Forelimb muscle (tissue), 1 donor: ENCODE measurements at regions not wholly inside any gene's neighbourhood (a gene's known extent, or its start where the extent isn't known, plus 50 kb on each side); places are given as distances from the start of the nearest gene placed in this dataset.
"Not testable (repeated sequence)": the region's sequence is repeated elsewhere in the genome, so short reads cannot be mapped to it uniquely, and the experiment has no call there.

Source experiments
- DNase-seq: peaks from one replicate; pipeline ENCODE4 v3.0.0-alpha.2; 2013; ENCODE audit warnings: low read depth

DNA sequence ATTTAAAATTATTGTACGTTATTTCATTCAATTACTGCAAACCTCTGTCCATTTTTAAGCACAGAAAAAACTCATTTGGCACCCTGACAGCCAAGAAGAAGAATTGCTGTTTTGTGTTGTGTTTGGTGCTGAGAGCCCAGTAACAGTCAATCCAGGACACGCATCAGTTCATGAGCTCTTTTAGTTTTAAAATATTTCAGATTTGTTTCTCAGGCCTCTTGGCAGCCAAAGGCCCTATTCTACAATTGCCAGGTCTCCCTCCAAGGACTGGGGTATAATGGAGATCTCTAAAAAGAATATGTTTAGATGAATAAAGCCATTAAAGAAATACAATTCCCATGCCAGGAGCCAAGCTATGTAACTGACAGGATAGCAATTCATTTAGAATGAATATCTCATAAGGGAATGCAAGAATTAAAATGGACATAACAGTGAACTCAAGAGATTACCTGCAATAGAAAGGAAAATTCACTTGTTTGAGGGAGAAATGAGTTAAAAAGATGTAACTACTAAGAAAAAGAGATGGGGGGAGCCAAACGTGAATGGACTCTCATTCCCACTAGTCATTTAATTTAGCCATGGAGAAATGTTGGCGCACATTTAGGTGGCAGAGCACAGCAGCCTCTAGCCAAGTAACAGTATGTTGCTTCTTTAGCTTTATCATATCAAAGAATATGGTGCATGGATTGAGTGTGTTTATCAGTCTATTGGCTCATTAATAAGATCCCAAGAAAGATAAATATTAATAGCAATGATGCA lies 140.6 kb upstream of the PELI2 start:
- DNase-seq, result peak; percentile 52

DNA sequence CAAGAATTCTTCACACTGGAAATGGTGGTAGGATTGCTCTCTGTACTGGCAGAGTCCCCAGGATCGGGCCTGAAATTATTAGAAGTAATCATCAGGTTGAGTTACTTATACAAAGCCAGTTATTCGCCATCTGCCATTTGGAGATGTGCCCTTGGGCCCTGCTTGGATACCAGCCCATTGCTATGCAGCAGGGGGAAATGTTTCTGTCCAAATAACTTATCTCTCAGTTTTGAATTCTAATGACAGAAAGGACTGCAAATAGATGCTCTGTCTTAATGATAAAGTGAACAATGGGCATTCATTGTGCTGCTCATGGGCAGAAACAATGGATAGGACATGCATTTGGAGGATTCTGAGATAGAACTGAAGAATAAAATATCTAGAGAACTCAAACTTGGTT lies 139.1 kb upstream of the PELI2 start:
- no peak for DNase-seq

DNA sequence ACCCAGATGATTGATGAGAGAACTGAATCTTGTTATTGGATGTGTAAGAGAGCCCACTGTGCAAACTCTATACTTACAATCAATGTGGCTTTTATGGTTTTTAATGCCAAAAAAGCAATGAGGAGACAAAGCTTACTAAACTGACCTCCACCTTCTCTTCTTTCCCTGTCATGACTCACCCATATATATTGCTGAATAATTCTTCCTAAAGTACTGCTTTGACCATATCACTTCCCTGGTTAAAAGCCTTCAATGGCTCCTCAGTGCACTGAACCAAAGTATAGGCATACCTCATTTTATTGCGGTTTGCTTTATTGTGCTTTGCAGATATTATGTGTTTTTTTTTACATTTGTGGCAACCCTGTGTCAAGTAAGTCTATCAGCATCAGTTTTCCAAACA lies 138.4 kb upstream of the PELI2 start:
- no peak for DNase-seq

DNA sequence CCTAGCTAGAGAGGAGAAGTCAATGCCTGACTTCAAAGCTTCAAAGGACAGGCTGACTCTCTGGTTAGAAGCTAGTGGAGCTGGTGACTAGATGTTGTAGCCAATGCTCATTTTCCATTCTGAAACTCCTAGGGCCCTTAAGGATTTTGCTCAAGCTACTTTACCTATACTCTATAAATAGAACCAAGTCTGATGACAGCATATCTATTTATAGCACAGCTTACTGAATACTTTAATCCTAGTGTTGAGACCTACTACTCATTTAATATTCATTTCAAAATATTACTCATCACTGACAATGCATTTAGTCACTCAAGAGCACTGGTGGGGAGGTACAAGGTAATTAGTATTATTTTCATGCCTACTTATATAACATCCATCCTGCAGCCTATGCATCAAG lies 137.2 kb upstream of the PELI2 start:
- DNase-seq, result no peak

DNA sequence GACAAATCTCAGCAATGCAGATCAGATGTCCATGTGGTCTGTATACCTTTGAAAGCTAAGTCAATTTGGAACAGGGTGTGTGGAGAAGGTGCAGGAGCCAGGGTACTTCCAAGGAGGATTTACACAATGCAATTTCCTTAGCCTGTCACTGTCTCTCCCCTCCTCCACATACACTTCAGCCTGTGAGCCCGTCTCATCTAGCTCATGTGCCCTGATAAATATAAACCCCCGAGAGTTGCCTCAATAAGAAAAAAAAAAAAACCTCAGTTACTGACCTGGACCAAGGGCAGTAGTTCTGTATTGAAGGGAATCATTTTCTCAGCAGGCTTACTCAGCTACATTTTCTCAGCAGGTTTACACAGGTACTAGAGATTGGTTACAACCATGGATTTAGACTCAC lies 132.1 kb upstream of the PELI2 start:
- no peak for DNase-seq

DNA sequence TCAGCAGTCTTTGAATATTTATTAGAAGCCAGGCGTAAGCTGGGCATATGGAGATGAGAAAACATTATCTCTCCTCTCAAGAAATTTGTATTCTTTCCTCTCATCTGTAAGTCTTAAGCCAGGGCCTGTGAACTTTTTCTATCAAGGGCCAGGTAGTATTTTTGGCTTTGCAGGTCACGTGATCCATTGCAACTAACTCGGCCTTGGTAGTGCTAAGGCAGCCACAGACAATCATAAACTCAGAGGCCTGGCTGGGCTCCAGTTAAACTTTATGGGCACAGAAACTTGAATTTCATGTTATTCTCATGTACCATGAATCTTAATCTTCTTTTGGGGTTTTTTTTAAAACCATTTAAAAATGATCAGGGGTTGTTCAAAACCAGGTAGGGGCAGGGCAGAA lies 117.4 kb upstream of the PELI2 start:
- no peak for DNase-seq

DNA sequence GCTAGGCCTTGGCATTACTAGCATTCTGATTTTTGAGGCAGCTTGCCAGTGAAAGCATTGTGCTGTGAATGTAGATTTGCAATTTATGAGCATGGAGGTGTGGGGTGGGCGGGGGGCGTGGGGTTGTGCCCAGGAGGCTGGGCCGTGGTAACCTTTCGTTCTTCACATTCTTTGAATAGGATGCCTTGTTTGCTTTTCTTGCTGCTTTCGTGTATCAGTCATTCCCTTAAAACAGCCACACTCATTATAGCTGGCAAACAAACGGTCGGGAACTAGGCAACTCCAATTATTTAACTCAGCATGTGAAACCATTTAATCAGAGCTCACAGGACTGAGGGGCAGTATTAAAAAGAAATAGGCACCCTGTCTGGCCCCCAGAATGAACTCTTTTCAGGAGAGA lies 115.9 kb upstream of the PELI2 start:
- DNase-seq, result no peak

DNA sequence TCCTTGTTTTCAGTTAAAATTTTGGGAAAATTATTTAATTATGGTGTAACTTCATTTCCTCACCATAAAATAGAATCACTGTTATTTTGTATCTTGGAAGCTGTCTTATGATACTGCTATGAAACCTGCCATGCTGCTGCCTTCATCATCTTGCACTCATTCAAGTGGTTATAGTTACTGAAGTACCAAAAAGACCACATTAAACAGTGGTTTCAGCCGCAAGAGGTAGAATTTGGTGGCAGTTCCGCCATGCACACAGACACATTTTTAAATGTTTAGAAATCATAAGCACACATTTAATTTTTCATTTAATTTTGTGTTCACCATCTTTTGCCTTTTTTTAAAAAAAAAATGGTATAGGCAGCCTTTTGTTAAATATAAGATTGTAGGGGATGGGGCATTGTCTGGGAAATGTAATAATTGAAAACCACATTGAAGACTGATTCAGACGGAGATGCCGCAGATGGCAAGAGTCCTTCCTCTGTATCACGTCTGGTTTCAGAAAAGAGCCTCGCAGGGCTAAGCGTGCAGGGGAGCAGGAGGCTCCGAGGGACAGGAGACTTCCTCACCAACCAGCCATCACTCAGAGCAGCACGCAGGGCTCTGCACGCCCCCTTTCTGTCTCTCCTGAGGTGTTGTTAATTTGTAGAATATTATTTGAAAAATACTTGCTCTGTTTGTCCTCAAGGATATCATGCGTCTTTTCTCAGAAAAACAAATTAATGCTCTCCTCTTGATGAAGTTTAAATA lies 115.2 kb upstream of the PELI2 start:
- no peak for DNase-seq

DNA sequence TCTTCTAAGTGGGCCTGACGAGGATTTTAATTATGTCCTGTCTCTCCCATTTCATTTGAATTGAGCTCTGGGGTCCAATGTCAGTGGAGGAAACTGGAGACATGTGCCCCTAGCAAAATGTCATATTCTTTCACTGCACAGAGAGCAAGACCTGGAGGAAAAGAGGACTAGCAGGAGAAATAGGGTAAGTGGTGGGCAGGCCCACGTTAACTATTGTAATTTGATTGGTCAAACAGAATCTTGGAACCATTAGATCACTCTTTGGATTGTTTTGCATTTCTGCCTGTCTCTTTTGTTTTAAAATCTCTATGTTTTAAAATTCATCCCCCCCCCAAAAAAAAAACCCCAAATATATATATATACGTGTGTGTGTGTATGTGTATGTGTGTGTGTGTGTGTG lies 113.9 kb upstream of the PELI2 start:
- DNase-seq, result no peak

DNA sequence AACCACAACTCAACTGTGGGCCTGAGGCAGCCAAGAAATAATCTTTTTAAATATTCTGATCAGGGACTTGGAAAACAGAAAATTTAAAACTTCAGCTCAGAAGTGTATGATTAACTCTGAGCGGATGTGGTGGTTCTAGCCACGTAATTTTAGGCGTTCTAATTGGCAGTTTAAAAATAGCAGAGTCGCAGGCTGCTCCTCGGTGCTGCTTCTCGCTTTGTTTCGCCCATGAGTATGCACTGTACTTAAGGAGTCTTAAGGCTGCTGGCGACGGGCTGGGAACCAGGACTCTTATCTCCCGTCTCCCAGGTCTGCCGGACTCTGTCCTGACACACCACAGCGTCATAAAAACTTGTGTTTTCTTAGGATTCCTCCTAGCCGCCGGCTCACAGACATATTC lies 113.4 kb upstream of the PELI2 start:
- peak; percentile 45 for DNase-seq

DNA sequence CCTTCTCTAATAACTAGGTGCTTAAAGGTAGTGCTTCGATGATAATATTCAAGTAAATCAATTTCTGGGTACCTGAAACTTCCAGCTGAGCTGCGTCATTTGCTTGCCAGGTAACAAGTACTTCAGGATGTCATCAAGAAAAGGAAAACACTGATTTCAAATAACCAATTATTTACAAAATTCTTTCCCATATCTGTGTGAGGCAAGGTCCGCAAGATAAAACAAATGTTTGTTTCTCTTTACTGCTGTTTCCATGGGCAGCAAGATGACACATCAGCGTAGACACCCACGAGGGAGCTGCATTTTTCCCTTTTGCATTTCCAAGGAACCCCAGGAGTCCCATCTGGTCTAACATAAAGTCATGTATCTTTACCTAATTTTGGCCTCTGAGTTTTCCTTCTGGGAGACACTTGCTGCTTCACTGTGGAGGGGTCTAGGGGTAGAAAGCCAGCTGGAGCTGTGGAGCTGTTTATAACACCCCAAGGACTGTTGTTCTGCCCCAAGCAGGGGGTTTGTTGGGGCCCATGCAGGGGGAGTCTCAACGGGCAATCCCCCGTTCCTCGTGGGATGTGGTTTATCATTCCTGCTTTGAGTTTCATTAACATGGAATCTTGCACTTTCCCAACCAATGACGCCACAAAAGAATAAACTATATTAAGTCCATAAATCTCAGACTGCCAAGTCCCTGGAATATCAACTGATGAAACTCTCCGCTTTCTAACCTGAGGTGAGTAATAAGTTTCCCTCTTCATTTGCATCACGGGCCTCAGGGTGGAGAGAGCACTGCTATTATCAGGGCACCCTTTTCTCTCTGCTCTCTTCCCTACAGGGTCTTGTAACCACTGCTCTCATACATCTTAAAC lies 112.8 kb upstream of the PELI2 start:
- peak; percentile 47 for DNase-seq

DNA sequence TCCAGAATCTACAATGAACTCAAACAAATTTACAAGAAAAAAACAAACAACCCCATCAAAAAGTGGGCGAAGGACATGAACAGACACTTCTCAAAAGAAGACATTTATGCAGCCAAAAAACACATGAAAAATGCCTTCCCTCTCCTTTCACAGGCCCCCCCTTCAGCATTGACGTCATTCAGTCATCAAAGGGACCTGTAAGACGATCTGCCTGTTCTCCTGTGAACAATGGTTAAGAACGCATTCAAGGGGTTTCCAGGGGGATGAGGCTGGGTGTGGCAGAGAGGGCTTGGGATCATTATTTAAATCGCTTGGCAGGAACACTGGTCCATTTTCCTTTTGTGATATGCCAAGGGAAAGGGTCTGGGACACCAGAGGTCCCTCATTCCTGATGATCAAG lies 110.7 kb upstream of the PELI2 start:
- DNase-seq, result not testable (repeated sequence)

DNA sequence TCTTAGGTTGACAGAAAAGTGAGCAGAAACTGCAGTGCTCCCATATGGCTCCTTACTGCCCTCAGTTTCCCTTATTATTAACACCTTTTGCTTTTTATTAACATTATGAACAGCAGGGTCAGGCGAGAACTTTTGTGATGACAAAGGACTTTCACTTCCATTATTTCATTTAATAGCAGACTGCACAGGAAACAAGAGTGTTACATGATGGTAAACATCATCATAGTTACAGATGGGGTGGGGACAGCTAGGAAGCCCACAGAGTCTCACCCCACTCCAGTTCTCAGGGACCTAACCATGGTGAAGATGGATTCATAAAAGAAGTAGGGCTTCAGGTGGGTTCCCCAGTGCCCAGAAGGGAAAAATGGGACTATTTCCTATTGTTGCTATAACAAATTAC lies 110.1 kb upstream of the PELI2 start:
- DNase-seq, result no peak

DNA sequence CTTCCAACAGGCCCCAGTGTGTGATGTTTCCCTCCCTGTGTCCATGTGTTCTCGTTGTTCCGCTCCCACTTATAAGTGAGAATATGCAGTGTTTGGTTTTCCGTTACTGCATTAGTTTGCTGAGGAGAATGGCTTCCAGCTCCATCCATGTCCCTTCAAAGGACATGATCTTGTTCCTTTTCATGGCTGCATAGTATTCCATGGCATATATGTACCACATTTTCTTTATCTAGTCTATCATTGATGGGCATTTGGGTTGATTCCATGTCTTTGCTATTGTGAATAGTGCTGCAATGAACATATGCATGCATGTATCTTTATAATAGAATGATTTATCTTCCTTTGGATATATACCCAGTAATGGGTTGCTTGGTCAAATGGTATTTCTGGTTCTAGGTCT lies 109.5 kb upstream of the PELI2 start:
- DNase-seq, result not testable (repeated sequence)

DNA sequence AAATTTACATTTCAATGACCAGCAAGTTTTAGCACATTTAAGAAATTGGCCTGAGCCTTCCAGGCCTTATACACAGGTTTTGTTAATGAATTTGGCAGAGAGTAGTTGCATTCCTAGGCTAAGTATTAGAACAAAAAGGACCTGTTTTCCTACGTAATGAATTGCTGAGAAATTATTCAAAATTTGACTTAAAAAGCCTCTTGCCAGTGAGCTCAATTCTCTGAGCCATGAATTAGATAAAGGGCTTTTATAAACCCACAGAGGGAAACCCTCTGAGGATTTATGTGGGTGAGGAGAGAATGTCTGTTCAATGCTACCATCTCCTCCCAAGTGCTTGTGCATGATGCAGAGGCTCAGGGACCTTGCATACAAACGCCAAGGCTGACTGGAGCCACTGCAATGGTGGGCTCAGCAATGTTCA lies 94.5 kb upstream of the PELI2 start:
- DNase-seq, result no peak

DNA sequence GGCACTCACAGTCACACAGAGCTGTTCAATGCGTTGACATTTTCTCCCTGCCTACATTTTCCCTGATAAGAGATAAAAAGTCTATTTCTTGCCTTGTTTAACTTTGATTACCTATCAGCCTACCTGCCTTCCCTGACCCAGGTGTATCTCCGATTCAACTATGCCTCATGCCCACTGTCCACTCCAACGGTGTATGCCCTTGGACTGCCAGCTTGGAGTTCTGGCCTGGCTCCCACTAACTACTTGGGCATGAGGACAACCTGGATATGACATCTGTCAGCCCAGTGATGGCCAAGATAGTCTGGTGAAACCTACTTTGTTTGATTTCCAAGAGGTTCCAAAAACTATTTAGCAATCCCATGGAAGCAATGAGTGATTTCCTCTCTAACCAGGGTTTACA lies 93.0 kb upstream of the PELI2 start:
- no peak for DNase-seq

DNA sequence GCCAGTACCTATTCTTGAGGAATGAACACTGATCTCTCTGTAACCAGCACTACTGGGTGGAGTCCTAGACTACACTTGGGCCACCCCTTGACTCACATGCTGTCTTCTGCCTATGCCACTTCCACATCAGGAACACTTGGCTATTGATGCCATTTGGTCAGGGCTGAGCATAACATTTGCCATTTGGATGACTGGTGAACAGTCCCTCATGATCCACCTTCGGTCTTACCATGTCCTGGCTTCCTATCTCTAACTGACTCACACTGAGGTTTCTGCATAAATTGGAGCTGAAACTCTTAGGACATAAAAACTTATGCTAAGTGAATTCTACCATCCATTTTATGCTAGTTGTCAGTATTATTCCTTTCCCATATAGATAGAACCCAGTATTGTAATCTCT lies 91.7 kb upstream of the PELI2 start:
- DNase-seq, result no peak

DNA sequence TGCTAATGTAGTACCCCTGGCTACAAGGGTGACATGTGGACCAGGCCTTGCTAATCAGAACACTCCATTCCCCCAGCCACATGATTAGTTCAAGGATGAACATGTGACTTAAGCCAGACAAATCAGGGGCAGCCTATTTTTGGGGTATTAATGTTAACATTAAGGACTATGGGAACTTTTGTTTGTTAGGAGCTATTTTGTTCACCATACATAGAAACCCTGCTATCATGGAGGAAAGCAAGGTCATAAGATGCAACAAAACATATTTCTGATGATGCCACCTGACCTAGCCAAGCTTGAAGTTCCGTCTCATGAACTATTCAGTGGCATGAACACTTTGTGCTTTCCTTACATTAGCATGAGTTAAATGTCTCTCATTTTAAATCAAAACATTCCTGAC lies 90.8 kb upstream of the PELI2 start:
- DNase-seq, result no peak

DNA sequence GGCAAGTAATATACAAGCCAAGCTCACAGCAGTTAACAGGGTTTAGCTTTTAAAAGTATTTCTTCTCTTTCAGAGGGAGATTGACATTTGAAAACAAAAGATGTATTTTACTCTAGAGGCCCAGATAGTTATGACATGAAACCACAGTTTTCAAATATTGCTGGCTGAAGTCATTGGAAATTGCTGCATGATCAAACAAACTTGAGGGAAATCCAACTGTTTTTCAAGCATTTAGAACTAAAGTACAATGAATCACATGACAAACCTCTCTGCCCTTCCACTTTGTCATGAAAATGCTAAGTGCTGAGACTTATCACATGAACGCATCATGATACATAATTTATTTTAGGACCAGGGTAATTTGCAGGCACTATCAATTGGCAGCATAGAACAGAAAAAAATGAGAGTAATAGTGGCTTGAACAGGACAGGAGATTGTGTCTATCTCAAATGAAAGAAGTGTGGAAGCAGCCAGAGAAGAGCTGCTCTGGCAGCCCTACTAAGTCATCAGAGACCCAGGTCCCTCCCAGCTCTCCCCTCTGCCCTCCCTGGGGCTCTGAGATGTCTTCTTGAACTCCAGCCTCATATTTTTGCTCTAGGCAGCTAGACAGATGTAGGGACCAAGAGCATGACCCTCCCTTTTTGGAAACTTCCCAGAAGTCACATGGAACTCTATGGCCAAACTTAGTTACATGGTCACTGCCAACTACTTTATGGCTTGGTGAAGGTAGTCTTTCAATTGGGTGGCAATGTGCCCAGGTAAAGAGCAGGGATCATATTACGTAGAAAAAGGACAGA lies 90.1 kb upstream of the PELI2 start:
- DNase-seq, result no peak

DNA sequence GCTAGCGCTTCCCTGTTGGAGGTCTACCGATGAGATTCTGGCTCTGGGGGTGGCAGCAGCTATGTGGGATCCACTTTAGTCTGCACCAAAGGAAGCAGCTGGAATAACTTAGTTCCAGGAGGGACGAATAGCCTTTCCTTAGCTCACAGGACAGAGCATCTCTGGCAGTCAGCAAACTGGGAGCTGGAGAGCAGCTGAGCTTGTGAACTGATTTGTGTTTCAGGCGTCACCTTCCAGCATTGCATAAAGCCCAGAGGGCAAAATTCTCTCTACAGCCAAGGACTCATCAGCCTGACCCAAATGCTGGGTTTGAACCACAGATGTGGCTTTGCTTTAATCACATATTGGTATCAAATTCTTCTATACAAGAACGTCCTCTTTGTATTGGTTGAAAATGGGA lies 81.9 kb upstream of the PELI2 start:
- DNase-seq, result no peak

DNA sequence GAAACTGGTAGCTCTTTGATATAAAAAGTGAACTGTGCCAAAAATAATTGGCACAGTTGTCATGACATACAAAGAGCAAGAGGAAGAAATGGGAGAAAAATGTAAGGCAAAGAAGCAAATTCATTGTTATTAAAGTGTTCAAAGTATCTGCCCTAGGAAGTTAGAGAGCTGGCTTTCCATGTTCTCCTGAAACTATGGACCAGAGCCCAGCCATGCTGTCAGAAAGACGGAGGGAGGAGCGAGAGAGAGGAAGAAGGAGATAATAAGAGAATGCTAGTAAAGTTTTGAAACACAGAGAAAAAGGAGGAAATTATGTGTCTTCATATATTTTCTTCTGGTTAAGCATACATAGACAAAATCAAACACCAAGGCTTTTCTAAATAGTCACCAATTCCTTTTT lies 78.1 kb upstream of the PELI2 start:
- no peak for DNase-seq

DNA sequence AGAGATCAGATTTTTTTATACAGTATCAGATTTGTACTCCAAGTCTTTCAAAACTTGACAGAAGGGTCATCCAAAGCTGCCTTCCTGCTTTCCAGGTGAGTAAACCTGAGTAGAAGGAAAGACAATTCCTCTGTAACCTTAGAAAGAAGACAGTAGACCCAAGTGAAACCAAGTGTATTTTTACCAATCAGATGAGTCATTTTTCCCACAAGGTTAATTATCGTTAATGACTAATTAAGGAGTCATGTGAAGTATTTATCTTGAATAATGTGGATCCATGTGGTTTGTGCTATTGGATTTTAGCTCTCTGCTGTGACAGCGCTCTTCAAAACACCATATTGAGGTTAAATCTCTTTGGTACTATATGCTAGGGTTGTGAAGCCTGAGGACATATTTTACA lies 74.0 kb upstream of the PELI2 start:
- DNase-seq, result no peak
